Sigmoid colon (tissue), 6 donors: ENCODE measurements at regions not wholly inside any gene's neighbourhood (a gene's known extent, or its start where the extent isn't known, plus 50 kb on each side); places are given as distances from the start of the nearest gene placed in this dataset.

ENCODE experiments used
- DNase-seq: peaks from one replicate; pipeline ENCODE4 v3.0.0-alpha.2; 2019
- H3K27ac ChIP-seq, 4 donors: fragments of 200-600 bp; sonication (generic); one replicate each; pipeline ENCODE4 v1.5.1; 2016 to 2019; ENCODE audit warnings: mild to moderate bottlenecking in 1 of 4
- H3K27me3 ChIP-seq, 3 donors: fragments of 200-600 bp; sonication (generic); one replicate each; pipeline ENCODE4 v1.5.1; 2019; ENCODE audit warnings: mild to moderate bottlenecking in 1 of 3
- H3K36me3 ChIP-seq, 4 donors: fragments of 200-600 bp; sonication (generic); one replicate each; pipeline ENCODE4 v1.5.1; 2016 to 2019
- H3K4me1 ChIP-seq, 4 donors: fragments of 200-600 bp; sonication (generic); one replicate each; pipeline ENCODE4 v1.5.1; 2017 to 2019
- H3K4me3 ChIP-seq, 4 donors: fragments of 200-600 bp; sonication (generic); one replicate each; pipeline ENCODE4 v1.5.1; 2017 to 2019; ENCODE audit warnings: mild to moderate bottlenecking in 2 of 4, moderate library complexity in 1 of 4
- H3K9me3 ChIP-seq, 4 donors: fragments of 200-600 bp in 3 of 4; sonication (generic) in 3 of 4; one replicate each; pipeline versions ENCODE4 v1.5.1 to v1.6.1; 2013 to 2019
- CTCF ChIP-seq, 4 experiments: fragments of 450-650 bp in 3 of 4; fragments of 200-600 bp in 1 of 4; IDR thresholded peaks; one replicate each; pipeline ENCODE4 v1.5.1; 2016 to 2019; ENCODE audit warnings: antibody characterized with exemption in 4 of 4, mild to moderate bottlenecking in 3 of 4, moderate library complexity in 2 of 4
- EP300 ChIP-seq, 4 donors: sonication (generic); formaldehyde crosslinking; IDR thresholded peaks; one replicate each; pipeline ENCODE4 v1.6.1; 2017; ENCODE audit warnings: antibody characterized with exemption in 4 of 4
- POLR2A ChIP-seq, 2 donors: fragments of 450-650 bp; IDR thresholded peaks; one replicate each; pipeline ENCODE4 v1.6.1; 2016; ENCODE audit warnings: antibody characterized with exemption in 2 of 2, mild to moderate bottlenecking in 2 of 2, moderate library complexity in 2 of 2
- POLR2AphosphoS5 ChIP-seq, 4 donors: sonication (generic); formaldehyde crosslinking; IDR thresholded peaks; one replicate each; pipeline ENCODE4 v1.6.1; 2017; ENCODE audit warnings: antibody characterized with exemption in 4 of 4
- WGBS, 2 donors: extraction: QIAGEN DNeasy Blood & Tissue Kit; methylation state at CpG; one replicate each; pipeline ENCODE4 v1.1.7; 2013; 5-methylcytosine and 5-hydroxymethylcytosine counted together
- intact Hi-C: fragments of 100-400 bp; cut with DNase I; formaldehyde crosslinking; loops from one replicate; pipeline ENCODE4 v1.15.1; 2023
- donor health status: healthy with polysubstance abuse.
- donor health status: healthy.

GRCh38 chr5:123949043-123949804 lies 437.2 kb downstream of the CSNK1G3 start:
- DNase-seq, result no peak
- no peaks in the 10 kb centered on the region for H3K9me3 ChIP-seq
- H3K36me3 ChIP-seq, result no peaks in the 10 kb centered on the region
- no peak overlapping the region for H3K4me3 ChIP-seq
- no peaks in the 10 kb centered on the region for H3K4me1 ChIP-seq
- intact Hi-C loops, result no loop called here
- no peaks in the 10 kb centered on the region for H3K27me3 ChIP-seq
- TF ChIP-seq CTCF (IDR thresholded peaks at IDR 0.05) (no peak), POLR2A (IDR thresholded peaks at IDR 0.05) (no peak), EP300 (IDR thresholded peaks at IDR 0.05) (no peak), POLR2AphosphoS5 (IDR thresholded peaks at IDR 0.05) (no peak)
- no peak overlapping the region for H3K27ac ChIP-seq
- WGBS, 2 donors, result 96 to 97% methylated on average over 32 of the region's 32 CpGs

DNA sequence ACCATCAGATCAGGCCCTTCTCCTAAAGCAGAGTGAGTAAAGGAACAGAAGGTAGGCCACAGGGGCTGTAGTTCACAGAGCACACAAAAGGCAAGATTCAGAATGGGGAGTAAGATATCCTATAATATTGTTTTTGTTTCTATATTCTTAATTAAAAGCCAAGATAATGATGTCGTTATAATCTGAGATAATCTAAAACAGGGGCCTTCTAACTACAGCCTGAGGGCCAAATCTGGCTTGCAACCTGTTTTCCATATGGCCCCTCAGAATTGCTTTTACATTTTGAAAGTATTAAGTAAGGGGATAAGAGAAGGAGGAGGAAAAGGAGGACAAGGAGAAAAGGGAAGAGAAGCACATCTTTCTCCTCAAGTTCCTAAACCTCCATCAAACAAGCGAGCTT lies 435.8 kb downstream of the CSNK1G3 start:
- TF ChIP-seq CTCF (IDR thresholded peaks at IDR 0.05), result no peak
- TF ChIP-seq POLR2AphosphoS5 (IDR thresholded peaks at IDR 0.05), result no peak
- no peak for TF ChIP-seq EP300 (IDR thresholded peaks at IDR 0.05)
- TF ChIP-seq POLR2A (IDR thresholded peaks at IDR 0.05), result no peak
- 97% methylated on average over 2 of the region's 2 CpGs for WGBS, 2 donors
- Histone ChIP-seq H3K27ac (no peak overlapping the region), H3K4me3 (no peak overlapping the region), H3K27me3 (no peaks in the 10 kb centered on the region), H3K4me1 (no peaks in the 10 kb centered on the region), H3K9me3 (no peaks in the 10 kb centered on the region), H3K36me3 (no peaks in the 10 kb centered on the region)
- no peak for DNase-seq
- intact Hi-C loops, result no loop called here

- Histone ChIP-seq H3K27me3 (no peaks in the 10 kb centered on the region), H3K9me3 (peaks cover 0 to 5% (median 1%) of the 10 kb centered on the region in 4 donors), H3K27ac (no peak overlapping the region), H3K4me1 (no peaks in the 10 kb centered on the region), H3K36me3 (no peaks in the 10 kb centered on the region), H3K4me3 (no peak overlapping the region)
- intact Hi-C loops, result no loop called here
- 80 to 88% methylated on average over 1 of the region's 1 CpG for whole genome bisulfite sequencing, 2 donors
- TF ChIP-seq POLR2AphosphoS5 (IDR thresholded peaks at IDR 0.05) (no peak), CTCF (IDR thresholded peaks at IDR 0.05) (no peak), POLR2A (IDR thresholded peaks at IDR 0.05) (no peak), EP300 (IDR thresholded peaks at IDR 0.05) (no peak)
- no peak for DNase-seq
Measured at GRCh38 chr5:123945548-123945947, 433.6 kb downstream of the CSNK1G3 start.

- no peak for DNase-seq
- peaks cover 0 to 5% (median 1%) of the 10 kb centered on the region in 4 donors for H3K9me3 ChIP-seq
- intact Hi-C loops, result no loop called here
- H3K36me3 ChIP-seq, result no peaks in the 10 kb centered on the region
- H3K4me1 ChIP-seq, result no peaks in the 10 kb centered on the region
- TF ChIP-seq EP300 (IDR thresholded peaks at IDR 0.05) (no peak), POLR2AphosphoS5 (IDR thresholded peaks at IDR 0.05) (no peak), CTCF (IDR thresholded peaks at IDR 0.05) (no peak), POLR2A (IDR thresholded peaks at IDR 0.05) (no peak)
- no peaks in the 10 kb centered on the region for H3K27me3 ChIP-seq
- H3K4me3 ChIP-seq, result no peak overlapping the region
- no peak overlapping the region for H3K27ac ChIP-seq
Measured at GRCh38 chr5:123943151-123943550, 431.2 kb downstream of the CSNK1G3 start.

GRCh38 chr5:123940416-123940815 lies 428.4 kb downstream of the CSNK1G3 start:
- intact Hi-C loops, result no loop called here
- Histone ChIP-seq H3K4me3 (no peak overlapping the region), H3K9me3 (peaks cover 0 to 5% (median 2%) of the 10 kb centered on the region in 4 donors), H3K36me3 (no peaks in the 10 kb centered on the region), H3K4me1 (peaks cover 0 to 3% (median 0%) of the 10 kb centered on the region in 4 donors), H3K27ac (no peak overlapping the region), H3K27me3 (no peaks in the 10 kb centered on the region)
- DNase-seq, result no peak
- TF ChIP-seq POLR2AphosphoS5 (IDR thresholded peaks at IDR 0.05), result no peak
- TF ChIP-seq POLR2A (IDR thresholded peaks at IDR 0.05), result no peak
- TF ChIP-seq EP300 (IDR thresholded peaks at IDR 0.05), result no peak
- TF ChIP-seq CTCF (IDR thresholded peaks at IDR 0.05), result no peak
